ENCODE measurements at regions not wholly inside any gene's neighbourhood (a gene's known extent, or its start where the extent isn't known, plus 50 kb on each side); places are given as distances from the start of the nearest gene placed in this dataset.

DNA sequence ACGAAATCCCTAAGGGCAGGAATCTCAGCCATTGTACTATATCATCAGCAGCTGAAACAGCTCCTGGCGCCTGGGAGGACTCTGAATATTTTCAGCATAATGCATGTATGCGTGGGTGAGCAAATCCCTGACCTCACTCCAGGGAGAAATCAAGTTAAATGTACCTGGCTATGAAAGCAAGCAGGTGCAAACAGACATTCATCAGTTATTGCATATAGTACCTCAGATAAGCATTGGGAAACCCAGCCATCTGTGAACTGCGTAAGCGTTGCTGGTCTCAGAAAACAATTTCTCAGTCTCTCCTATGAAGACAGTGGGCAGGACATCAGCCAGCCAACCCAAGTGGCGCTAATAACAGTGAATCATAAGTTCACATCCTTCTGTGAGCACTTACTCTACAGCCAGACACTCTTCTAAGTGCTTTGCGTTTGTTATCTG lies 622.6 kb downstream of the EPM2A start:
- Mint-ChIP-seq H3K4me3 (ENCODE audit: unreplicated experiment) (no peak overlapping the region), H3K4me1 (ENCODE audit: unreplicated experiment) (peaks cover 3% of the 10 kb centered on the region)
- DNase-seq (ENCODE audit: extremely low spot score, unreplicated experiment) = no peak

GRCh38 chr6:145115638-145116037 lies 619.7 kb downstream of the EPM2A start:
- no peak for TF ChIP-seq CTCF (IDR thresholded peaks at IDR 0.05)
- no peak for DNase-seq (ENCODE audit: extremely low spot score, unreplicated experiment)
- Mint-ChIP-seq H3K27me3 (ENCODE audit: unreplicated experiment) (peaks cover 9% of the 10 kb centered on the region), H3K4me3 (ENCODE audit: unreplicated experiment) (no peak overlapping the region), H3K4me1 (ENCODE audit: unreplicated experiment) (peaks cover 3% of the 10 kb centered on the region), H3K9me3 (ENCODE audit: unreplicated experiment) (no peaks in the 10 kb centered on the region), H3K36me3 (ENCODE audit: unreplicated experiment) (no peaks in the 10 kb centered on the region), H3K27ac (ENCODE audit: unreplicated experiment) (no peak overlapping the region)

More for the DNA sequence above, 622.6 kb downstream of the EPM2A start:
- H3K36me3 Mint-ChIP-seq (ENCODE audit: unreplicated experiment) = no peaks in the 10 kb centered on the region
- no peak for TF ChIP-seq CTCF (IDR thresholded peaks at IDR 0.05)
- H3K27me3 Mint-ChIP-seq (ENCODE audit: unreplicated experiment) = peaks cover 5% of the 10 kb centered on the region
- no peaks in the 10 kb centered on the region for H3K9me3 Mint-ChIP-seq (ENCODE audit: unreplicated experiment)
- no peak overlapping the region for H3K27ac Mint-ChIP-seq (ENCODE audit: unreplicated experiment)

- H3K27me3 Mint-ChIP-seq (ENCODE audit: unreplicated experiment) = peaks cover 9% of the 10 kb centered on the region
- H3K9me3 Mint-ChIP-seq (ENCODE audit: unreplicated experiment) = no peaks in the 10 kb centered on the region
- peaks cover 3% of the 10 kb centered on the region for H3K4me1 Mint-ChIP-seq (ENCODE audit: unreplicated experiment)
- TF ChIP-seq CTCF (IDR thresholded peaks at IDR 0.05) = no peak
- H3K27ac Mint-ChIP-seq (ENCODE audit: unreplicated experiment) = no peak overlapping the region
- no peaks in the 10 kb centered on the region for H3K36me3 Mint-ChIP-seq (ENCODE audit: unreplicated experiment)
- no peak overlapping the region for H3K4me3 Mint-ChIP-seq (ENCODE audit: unreplicated experiment)
- DNase-seq (ENCODE audit: extremely low spot score, unreplicated experiment) = no peak
These were observed 618.6 kb downstream of the EPM2A start for GRCh38 chr6:145116591-145117178.

GRCh38 chr6:145118224-145118623 lies 617.1 kb downstream of the EPM2A start:
- no peak for DNase-seq (ENCODE audit: extremely low spot score, unreplicated experiment)
- TF ChIP-seq CTCF (IDR thresholded peaks at IDR 0.05) = no peak
- H3K9me3 Mint-ChIP-seq (ENCODE audit: unreplicated experiment) = peaks cover 4% of the 10 kb centered on the region
- H3K27me3 Mint-ChIP-seq (ENCODE audit: unreplicated experiment) = peaks cover 9% of the 10 kb centered on the region
- no peak overlapping the region for H3K27ac Mint-ChIP-seq (ENCODE audit: unreplicated experiment)
- no peak overlapping the region for H3K4me3 Mint-ChIP-seq (ENCODE audit: unreplicated experiment)
- peaks cover 2% of the 10 kb centered on the region for H3K36me3 Mint-ChIP-seq (ENCODE audit: unreplicated experiment)
- peaks cover 3% of the 10 kb centered on the region for H3K4me1 Mint-ChIP-seq (ENCODE audit: unreplicated experiment)

DNA sequence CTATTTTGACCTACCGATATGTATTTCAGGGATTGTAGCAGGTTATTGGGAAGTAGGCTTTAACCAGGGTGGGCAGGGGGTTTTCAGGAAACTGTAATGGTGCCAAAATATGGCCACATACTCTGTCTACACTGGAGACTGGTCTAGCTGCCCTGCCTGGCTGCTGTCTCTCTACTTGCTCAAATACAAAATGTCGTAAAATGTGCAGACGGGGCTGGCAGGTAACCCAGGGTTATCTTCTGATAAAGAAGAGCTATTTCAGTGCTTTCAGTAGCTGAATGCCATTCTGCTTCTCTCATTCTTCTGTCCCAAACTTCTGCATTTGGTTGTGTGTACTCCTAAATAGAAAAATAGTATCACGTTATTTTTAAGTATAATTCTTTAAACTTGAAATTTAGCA lies 616.2 kb downstream of the EPM2A start:
- H3K36me3 Mint-ChIP-seq (ENCODE audit: unreplicated experiment) = peaks cover 2% of the 10 kb centered on the region
- H3K9me3 Mint-ChIP-seq (ENCODE audit: unreplicated experiment) = peaks cover 9% of the 10 kb centered on the region
- no peak overlapping the region for H3K4me3 Mint-ChIP-seq (ENCODE audit: unreplicated experiment)
- no peak for DNase-seq (ENCODE audit: extremely low spot score, unreplicated experiment)
- peaks cover 3% of the 10 kb centered on the region for H3K4me1 Mint-ChIP-seq (ENCODE audit: unreplicated experiment)
- H3K27me3 Mint-ChIP-seq (ENCODE audit: unreplicated experiment) = peaks cover 9% of the 10 kb centered on the region
- no peak for TF ChIP-seq CTCF (IDR thresholded peaks at IDR 0.05)
- no peak overlapping the region for H3K27ac Mint-ChIP-seq (ENCODE audit: unreplicated experiment)

Data from osteocyte (in vitro differentiated cells).